B cell (primary cell): ENCODE measurements at regions not wholly inside any gene's neighbourhood (a gene's known extent, or its start where the extent isn't known, plus 50 kb on each side); places are given as distances from the start of the nearest gene placed in this dataset.

Experiments
- CTCF ChIP-seq: fragments of 200-600 bp; IDR thresholded peaks from one replicate; pipeline ENCODE4 v1.8.0; 2022; ENCODE audit warnings: antibody characterized with exemption, mild to moderate bottlenecking
- EZH2 ChIP-seq: IDR thresholded peaks from 2 replicates; pipeline ENCODE4 v1.6.1; 2012; ENCODE audit warnings: borderline replicate concordance, low read depth, mild to moderate bottlenecking, moderate library complexity, low read length; ENCODE audit not compliant: insufficient read depth, poor library complexity, severe bottlenecking

GRCh38 chr14:71411285-71411595, 504.0 kb downstream of the PCNX1 start:
- TF ChIP-seq CTCF (no peak), EZH2 (no peak)
